ENCODE measurements at regions not wholly inside any gene's neighbourhood (a gene's known extent, or its start where the extent isn't known, plus 50 kb on each side); places are given as distances from the start of the nearest gene placed in this dataset.
"Not testable (repeated sequence)": the region's sequence is repeated elsewhere in the genome, so short reads cannot be mapped to it uniquely, and the experiment has no call there.

- H3K27ac ChIP-seq (ENCODE audit: low read depth in 2 of 2, low read length in 2 of 2); H3K9ac ChIP-seq (ENCODE audit: low read depth in 1 of 2, low read length in 2 of 2); H3K36me3 ChIP-seq (ENCODE audit: control insufficient read depth in 2 of 2, insufficient read depth in 2 of 2, low read length in 2 of 2); H3K4me1 ChIP-seq (ENCODE audit: control insufficient read depth in 2 of 2, insufficient read depth in 2 of 2, low read length in 2 of 2); H3K9me3 ChIP-seq (ENCODE audit: control insufficient read depth in 2 of 2, low read length in 2 of 2); H3K4me3 ChIP-seq (ENCODE audit: low read length in 2 of 2); H3K27me3 ChIP-seq (ENCODE audit: control insufficient read depth in 2 of 2, insufficient read depth in 2 of 2, low read length in 2 of 2): not testable (repeated sequence)
Measured at GRCh38 chr4:49241295-49241694, 255.2 kb downstream of the CWH43 start.

DNA sequence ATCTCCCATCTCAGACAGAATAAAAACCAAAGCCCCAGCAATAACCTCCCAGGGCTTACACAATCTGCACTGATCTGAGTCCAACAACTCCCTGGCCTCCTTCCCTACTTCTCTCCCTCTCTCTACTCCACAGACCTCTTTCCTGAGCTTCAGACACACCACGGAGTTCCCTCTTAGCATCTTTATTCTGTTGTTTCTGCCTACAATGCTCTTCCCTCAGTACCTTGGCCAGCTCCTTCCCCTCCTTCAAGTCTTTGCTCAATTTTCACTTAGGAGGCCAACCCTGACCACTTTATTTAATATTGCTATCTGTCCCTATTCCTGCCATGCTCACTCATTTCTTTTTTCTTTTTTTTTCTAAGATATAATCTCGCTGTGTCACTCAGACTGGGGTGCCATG, 276.7 kb downstream of the CWH43 start:
- not testable (repeated sequence) for H3K4me1 ChIP-seq (ENCODE audit: control insufficient read depth in 2 of 2, insufficient read depth in 2 of 2, low read length in 2 of 2); H3K27ac ChIP-seq (ENCODE audit: low read depth in 2 of 2, low read length in 2 of 2); H3K9ac ChIP-seq (ENCODE audit: low read depth in 1 of 2, low read length in 2 of 2); H3K27me3 ChIP-seq (ENCODE audit: control insufficient read depth in 2 of 2, insufficient read depth in 2 of 2, low read length in 2 of 2); H3K36me3 ChIP-seq (ENCODE audit: control insufficient read depth in 2 of 2, insufficient read depth in 2 of 2, low read length in 2 of 2); H3K9me3 ChIP-seq (ENCODE audit: control insufficient read depth in 2 of 2, low read length in 2 of 2); H3K4me3 ChIP-seq (ENCODE audit: low read length in 2 of 2)

DNA sequence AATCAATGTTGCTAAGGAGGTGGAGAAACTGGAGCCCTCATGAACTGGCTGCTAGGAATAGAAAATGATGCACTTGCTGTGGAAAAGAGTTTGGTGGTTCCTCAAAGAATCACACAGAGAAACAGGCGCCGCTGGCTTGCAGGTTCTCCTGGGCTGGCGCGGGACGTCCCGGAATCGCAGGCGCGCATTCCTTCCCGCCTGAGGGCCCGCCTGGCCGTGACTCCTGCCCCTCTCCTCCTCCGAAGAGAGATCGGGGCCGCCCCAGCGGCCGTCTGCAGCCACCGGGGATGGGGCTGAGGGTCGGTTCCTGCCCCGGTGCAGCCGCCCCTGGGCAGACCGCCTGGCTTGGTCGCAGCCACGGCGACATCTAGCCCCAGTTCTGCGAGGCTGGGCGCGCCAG, 284.4 kb downstream of the CWH43 start:
- not testable (repeated sequence) for H3K36me3 ChIP-seq (ENCODE audit: control insufficient read depth in 2 of 2, insufficient read depth in 2 of 2, low read length in 2 of 2); H3K27ac ChIP-seq (ENCODE audit: low read depth in 2 of 2, low read length in 2 of 2); H3K4me3 ChIP-seq (ENCODE audit: low read length in 2 of 2); H3K9me3 ChIP-seq (ENCODE audit: control insufficient read depth in 2 of 2, low read length in 2 of 2); H3K27me3 ChIP-seq (ENCODE audit: control insufficient read depth in 2 of 2, insufficient read depth in 2 of 2, low read length in 2 of 2); H3K9ac ChIP-seq (ENCODE audit: low read depth in 1 of 2, low read length in 2 of 2); H3K4me1 ChIP-seq (ENCODE audit: control insufficient read depth in 2 of 2, insufficient read depth in 2 of 2, low read length in 2 of 2)

DNA sequence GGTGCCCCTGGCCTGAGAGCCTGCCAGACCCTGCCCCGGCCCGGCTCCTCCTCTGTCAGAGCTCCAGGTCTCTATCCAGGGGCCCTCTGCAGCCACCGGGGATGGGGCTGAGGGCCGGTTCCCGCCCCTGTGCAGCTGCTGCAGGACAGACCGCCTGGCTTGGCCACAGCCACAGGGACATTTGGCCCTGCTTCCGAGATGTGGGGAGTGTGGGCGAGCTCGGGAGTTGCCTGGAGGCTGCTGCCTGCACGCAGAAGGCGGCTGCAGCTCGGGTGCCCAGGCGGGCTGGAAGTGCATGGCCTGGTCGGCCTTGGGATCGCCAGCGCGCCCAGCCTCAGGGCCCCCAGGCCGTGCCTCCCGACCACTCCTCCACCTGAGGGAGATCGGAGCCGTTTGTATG, 284.8 kb downstream of the CWH43 start:
- not testable (repeated sequence) for H3K9ac ChIP-seq (ENCODE audit: low read depth in 1 of 2, low read length in 2 of 2); H3K9me3 ChIP-seq (ENCODE audit: control insufficient read depth in 2 of 2, low read length in 2 of 2); H3K27ac ChIP-seq (ENCODE audit: low read depth in 2 of 2, low read length in 2 of 2); H3K27me3 ChIP-seq (ENCODE audit: control insufficient read depth in 2 of 2, insufficient read depth in 2 of 2, low read length in 2 of 2); H3K36me3 ChIP-seq (ENCODE audit: control insufficient read depth in 2 of 2, insufficient read depth in 2 of 2, low read length in 2 of 2); H3K4me1 ChIP-seq (ENCODE audit: control insufficient read depth in 2 of 2, insufficient read depth in 2 of 2, low read length in 2 of 2); H3K4me3 ChIP-seq (ENCODE audit: low read length in 2 of 2)

DNA sequence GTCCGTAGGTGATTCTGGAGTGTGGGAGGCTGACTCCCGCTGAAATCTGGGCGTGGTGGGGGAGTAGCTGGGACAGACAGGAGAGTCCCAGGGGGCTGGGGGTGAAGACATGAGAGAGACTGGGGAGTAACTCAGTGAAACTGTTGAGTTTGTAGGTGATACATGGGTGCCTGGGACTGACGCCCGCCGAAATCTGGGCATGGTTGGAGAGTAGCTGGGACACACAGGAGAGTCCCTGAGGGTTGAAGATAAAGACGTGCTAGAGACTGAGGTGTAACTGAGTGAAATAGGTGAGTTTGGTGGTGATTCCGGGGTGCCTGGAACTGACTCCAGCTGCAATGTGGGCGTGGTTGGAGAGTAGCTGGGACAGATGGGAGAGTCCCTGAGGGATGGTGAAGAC, 299.8 kb downstream of the CWH43 start:
- not testable (repeated sequence) for H3K9ac ChIP-seq (ENCODE audit: low read depth in 1 of 2, low read length in 2 of 2); H3K4me1 ChIP-seq (ENCODE audit: control insufficient read depth in 2 of 2, insufficient read depth in 2 of 2, low read length in 2 of 2); H3K27ac ChIP-seq (ENCODE audit: low read depth in 2 of 2, low read length in 2 of 2); H3K4me3 ChIP-seq (ENCODE audit: low read length in 2 of 2); H3K36me3 ChIP-seq (ENCODE audit: control insufficient read depth in 2 of 2, insufficient read depth in 2 of 2, low read length in 2 of 2); H3K27me3 ChIP-seq (ENCODE audit: control insufficient read depth in 2 of 2, insufficient read depth in 2 of 2, low read length in 2 of 2); H3K9me3 ChIP-seq (ENCODE audit: control insufficient read depth in 2 of 2, low read length in 2 of 2)

GRCh38 chr4:49286926-49287745, 301.1 kb downstream of the CWH43 start:
- H3K9ac ChIP-seq (ENCODE audit: low read depth in 1 of 2, low read length in 2 of 2); H3K36me3 ChIP-seq (ENCODE audit: control insufficient read depth in 2 of 2, insufficient read depth in 2 of 2, low read length in 2 of 2); H3K4me3 ChIP-seq (ENCODE audit: low read length in 2 of 2); H3K27ac ChIP-seq (ENCODE audit: low read depth in 2 of 2, low read length in 2 of 2); H3K4me1 ChIP-seq (ENCODE audit: control insufficient read depth in 2 of 2, insufficient read depth in 2 of 2, low read length in 2 of 2); H3K27me3 ChIP-seq (ENCODE audit: control insufficient read depth in 2 of 2, insufficient read depth in 2 of 2, low read length in 2 of 2); H3K9me3 ChIP-seq (ENCODE audit: control insufficient read depth in 2 of 2, low read length in 2 of 2): not testable (repeated sequence)

- not testable (repeated sequence) for H3K4me3 ChIP-seq (ENCODE audit: low read length in 2 of 2); H3K9me3 ChIP-seq (ENCODE audit: control insufficient read depth in 2 of 2, low read length in 2 of 2); H3K4me1 ChIP-seq (ENCODE audit: control insufficient read depth in 2 of 2, insufficient read depth in 2 of 2, low read length in 2 of 2); H3K36me3 ChIP-seq (ENCODE audit: control insufficient read depth in 2 of 2, insufficient read depth in 2 of 2, low read length in 2 of 2); H3K27ac ChIP-seq (ENCODE audit: low read depth in 2 of 2, low read length in 2 of 2); H3K27me3 ChIP-seq (ENCODE audit: control insufficient read depth in 2 of 2, insufficient read depth in 2 of 2, low read length in 2 of 2); H3K9ac ChIP-seq (ENCODE audit: low read depth in 1 of 2, low read length in 2 of 2)
Measured at GRCh38 chr4:49287893-49288292, 301.8 kb downstream of the CWH43 start.

- H3K36me3 ChIP-seq (ENCODE audit: control insufficient read depth in 2 of 2, insufficient read depth in 2 of 2, low read length in 2 of 2); H3K9ac ChIP-seq (ENCODE audit: low read depth in 1 of 2, low read length in 2 of 2); H3K9me3 ChIP-seq (ENCODE audit: control insufficient read depth in 2 of 2, low read length in 2 of 2); H3K27me3 ChIP-seq (ENCODE audit: control insufficient read depth in 2 of 2, insufficient read depth in 2 of 2, low read length in 2 of 2); H3K4me1 ChIP-seq (ENCODE audit: control insufficient read depth in 2 of 2, insufficient read depth in 2 of 2, low read length in 2 of 2); H3K4me3 ChIP-seq (ENCODE audit: low read length in 2 of 2); H3K27ac ChIP-seq (ENCODE audit: low read depth in 2 of 2, low read length in 2 of 2): not testable (repeated sequence)
Measured at GRCh38 chr4:49288796-49289195, 302.7 kb downstream of the CWH43 start.

DNA sequence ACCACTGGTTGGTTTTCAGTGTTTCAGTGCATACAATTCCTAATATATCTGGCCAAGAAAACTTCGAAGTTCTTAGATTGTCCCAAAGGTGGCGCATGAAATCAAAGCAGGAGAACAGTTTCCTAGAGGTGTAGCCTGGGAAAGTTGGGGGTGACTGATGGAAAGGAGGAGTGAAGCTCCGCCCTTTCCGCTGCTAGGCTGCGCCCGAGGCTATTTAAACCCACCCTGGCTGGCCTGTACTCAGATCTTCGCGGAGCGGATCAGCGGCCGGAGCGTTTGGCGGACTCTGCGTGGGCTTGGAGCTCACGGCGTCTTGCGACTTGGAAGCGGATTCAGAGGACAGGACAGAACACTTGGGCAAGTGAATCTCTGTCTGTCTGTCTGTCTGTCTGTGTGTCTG, 328.7 kb downstream of the CWH43 start:
- H3K9me3 ChIP-seq (ENCODE audit: control insufficient read depth in 2 of 2, low read length in 2 of 2); H3K4me1 ChIP-seq (ENCODE audit: control insufficient read depth in 2 of 2, insufficient read depth in 2 of 2, low read length in 2 of 2); H3K9ac ChIP-seq (ENCODE audit: low read depth in 1 of 2, low read length in 2 of 2); H3K36me3 ChIP-seq (ENCODE audit: control insufficient read depth in 2 of 2, insufficient read depth in 2 of 2, low read length in 2 of 2); H3K4me3 ChIP-seq (ENCODE audit: low read length in 2 of 2); H3K27me3 ChIP-seq (ENCODE audit: control insufficient read depth in 2 of 2, insufficient read depth in 2 of 2, low read length in 2 of 2); H3K27ac ChIP-seq (ENCODE audit: low read depth in 2 of 2, low read length in 2 of 2): not testable (repeated sequence)

- H3K4me1 ChIP-seq (ENCODE audit: control insufficient read depth in 2 of 2, insufficient read depth in 2 of 2, low read length in 2 of 2); H3K27ac ChIP-seq (ENCODE audit: low read depth in 2 of 2, low read length in 2 of 2); H3K36me3 ChIP-seq (ENCODE audit: control insufficient read depth in 2 of 2, insufficient read depth in 2 of 2, low read length in 2 of 2); H3K9ac ChIP-seq (ENCODE audit: low read depth in 1 of 2, low read length in 2 of 2); H3K27me3 ChIP-seq (ENCODE audit: control insufficient read depth in 2 of 2, insufficient read depth in 2 of 2, low read length in 2 of 2); H3K9me3 ChIP-seq (ENCODE audit: control insufficient read depth in 2 of 2, low read length in 2 of 2); H3K4me3 ChIP-seq (ENCODE audit: low read length in 2 of 2): not testable (repeated sequence)
Measured at GRCh38 chr4:49320725-49321410, 334.8 kb downstream of the CWH43 start.

Data from mucosa of rectum (tissue), 2 donors.